ENCODE measurements at regions not wholly inside any gene's neighbourhood (a gene's known extent, or its start where the extent isn't known, plus 50 kb on each side); places are given as distances from the start of the nearest gene placed in this dataset.

DNA sequence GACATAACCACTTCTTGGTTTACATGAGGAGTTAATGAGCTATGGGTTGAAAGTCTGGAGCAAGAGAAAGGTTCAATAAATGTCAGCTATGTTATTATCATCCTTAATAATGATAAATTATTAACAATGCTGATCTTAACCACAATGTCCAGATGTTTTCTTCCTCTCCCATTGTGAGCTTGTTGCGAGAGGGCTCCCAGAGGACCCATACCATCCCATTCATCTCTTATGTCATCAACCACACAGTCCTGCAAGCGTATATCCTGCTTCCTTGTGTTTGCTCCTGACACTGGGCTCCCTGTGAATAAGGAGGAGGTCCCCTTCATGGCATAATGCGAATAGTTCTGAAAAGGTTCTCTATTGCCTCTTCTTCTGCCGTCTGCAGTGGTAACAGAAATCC is 266.8 kb downstream of the TLE3 start:
- intact Hi-C loops (cut with DNase I), result no loop called here
- ATAC-seq, result no peak
- Histone ChIP-seq H3K4me3 (no peak overlapping the region), H3K36me3 (no peaks in the 10 kb centered on the region), H3K9me3 (no peaks in the 10 kb centered on the region), H3K27ac (no peak overlapping the region), H3K4me1 (no peaks in the 10 kb centered on the region), H3K27me3 (peaks cover 0 to 39% (median 13%) of the 10 kb centered on the region in 7 donors)
- TF ChIP-seq, protein P1, sequence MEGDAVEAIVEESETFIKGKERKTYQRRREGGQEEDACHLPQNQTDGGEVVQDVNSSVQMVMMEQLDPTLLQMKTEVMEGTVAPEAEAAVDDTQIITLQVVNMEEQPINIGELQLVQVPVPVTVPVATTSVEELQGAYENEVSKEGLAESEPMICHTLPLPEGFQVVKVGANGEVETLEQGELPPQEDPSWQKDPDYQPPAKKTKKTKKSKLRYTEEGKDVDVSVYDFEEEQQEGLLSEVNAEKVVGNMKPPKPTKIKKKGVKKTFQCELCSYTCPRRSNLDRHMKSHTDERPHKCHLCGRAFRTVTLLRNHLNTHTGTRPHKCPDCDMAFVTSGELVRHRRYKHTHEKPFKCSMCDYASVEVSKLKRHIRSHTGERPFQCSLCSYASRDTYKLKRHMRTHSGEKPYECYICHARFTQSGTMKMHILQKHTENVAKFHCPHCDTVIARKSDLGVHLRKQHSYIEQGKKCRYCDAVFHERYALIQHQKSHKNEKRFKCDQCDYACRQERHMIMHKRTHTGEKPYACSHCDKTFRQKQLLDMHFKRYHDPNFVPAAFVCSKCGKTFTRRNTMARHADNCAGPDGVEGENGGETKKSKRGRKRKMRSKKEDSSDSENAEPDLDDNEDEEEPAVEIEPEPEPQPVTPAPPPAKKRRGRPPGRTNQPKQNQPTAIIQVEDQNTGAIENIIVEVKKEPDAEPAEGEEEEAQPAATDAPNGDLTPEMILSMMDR (IDR thresholded peaks at IDR 0.05), result no peak
- no peak for DNase-seq
- 84 to 87% methylated on average over 4 of the region's 4 CpGs for WGBS, 2 donors

DNA sequence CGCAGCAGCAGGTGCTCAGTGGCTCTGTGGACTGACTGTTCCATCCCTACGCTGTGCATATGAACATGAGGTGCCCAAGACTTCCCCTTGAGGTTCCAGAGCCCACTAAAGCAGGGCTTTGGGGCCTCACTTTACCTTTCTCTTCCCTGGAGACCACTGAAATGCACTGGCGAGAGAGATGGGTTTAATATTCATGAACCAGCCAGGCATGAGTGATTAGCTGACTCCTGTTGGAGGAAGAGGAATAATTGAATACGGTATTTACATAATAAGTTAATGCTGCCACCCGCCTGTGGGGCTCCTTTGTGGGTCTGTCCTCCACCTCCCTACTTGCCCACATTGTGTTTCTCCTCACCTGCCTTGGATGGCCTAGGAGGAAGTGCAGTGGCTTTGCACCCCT is 263.4 kb downstream of the TLE3 start:
- TF ChIP-seq, protein P1 (IDR thresholded peaks at IDR 0.05), result no peak
- Histone ChIP-seq H3K4me3 (no peak overlapping the region), H3K27me3 (peaks cover 0 to 22% (median 0%) of the 10 kb centered on the region in 7 donors), H3K4me1 (no peaks in the 10 kb centered on the region), H3K27ac (no peak overlapping the region), H3K36me3 (no peaks in the 10 kb centered on the region), H3K9me3 (no peaks in the 10 kb centered on the region)
- intact Hi-C loops (cut with DNase I), result no loop called here
- ATAC-seq (no peak), DNase-seq (no peak)
- WGBS, 2 donors, result 89 to 91% methylated on average over 5 of the region's 5 CpGs

DNA sequence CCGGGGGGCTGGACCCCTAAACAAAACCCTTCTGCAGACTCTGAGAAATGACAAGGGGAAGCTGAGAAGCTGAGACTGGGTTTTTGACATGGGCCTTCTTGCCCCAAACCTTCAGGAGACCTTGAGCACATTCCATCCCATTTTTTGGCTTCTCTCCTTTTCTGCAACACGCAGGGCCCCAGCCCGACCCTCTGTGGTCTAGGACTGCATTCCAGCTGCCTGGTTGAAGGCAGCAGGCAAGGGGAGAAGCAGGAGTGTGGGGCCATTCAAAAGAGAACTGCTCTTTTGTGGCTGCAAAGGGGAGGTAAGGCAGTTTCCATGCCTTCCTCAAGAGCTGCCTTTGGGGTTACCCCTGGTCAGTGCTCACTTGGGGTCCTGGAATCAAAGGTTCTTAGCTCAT is 263.0 kb downstream of the TLE3 start:
- Histone ChIP-seq H3K4me1 (no peaks in the 10 kb centered on the region), H3K27me3 (peaks cover 0 to 22% (median 0%) of the 10 kb centered on the region in 7 donors), H3K4me3 (no peak overlapping the region), H3K9me3 (no peaks in the 10 kb centered on the region), H3K27ac (no peak overlapping the region), H3K36me3 (no peaks in the 10 kb centered on the region)
- TF ChIP-seq, protein P1 (IDR thresholded peaks at IDR 0.05), result no peak
- ATAC-seq, result no peak
- intact Hi-C loops (cut with DNase I), result no loop called here
- 43 to 46% methylated on average over 3 of the region's 3 CpGs for WGBS, 2 donors
- DNase-seq, result no peak

DNA sequence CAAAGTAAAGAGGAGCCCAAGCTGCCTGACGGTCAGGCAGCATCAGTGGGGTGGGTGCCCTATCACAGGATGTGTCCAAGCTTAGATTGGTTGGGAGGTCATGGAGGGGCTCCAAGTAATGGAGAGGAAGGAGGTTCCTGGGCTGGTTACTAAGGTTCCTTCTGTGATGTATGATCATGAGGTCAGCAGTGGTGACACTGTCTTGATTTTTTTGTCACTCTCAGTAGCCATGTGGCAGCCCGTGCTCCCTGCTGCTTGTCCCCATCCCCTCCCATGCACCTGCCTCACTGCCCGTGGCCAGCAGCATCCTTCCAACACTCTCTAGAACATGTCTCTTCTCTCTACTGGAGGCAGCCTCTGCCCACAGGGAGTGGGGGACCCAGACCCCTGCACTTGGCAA is 261.7 kb downstream of the TLE3 start:
- intact Hi-C loops (cut with DNase I), result no loop called here
- Histone ChIP-seq H3K27me3 (peaks cover 0 to 20% (median 0%) of the 10 kb centered on the region in 7 donors), H3K9me3 (no peaks in the 10 kb centered on the region), H3K4me1 (no peaks in the 10 kb centered on the region), H3K36me3 (no peaks in the 10 kb centered on the region), H3K27ac (no peak overlapping the region), H3K4me3 (no peak overlapping the region)
- ATAC-seq (no peak), DNase-seq (no peak)
- WGBS, 2 donors, result 75 to 84% methylated on average over 3 of the region's 3 CpGs
- TF ChIP-seq, protein P1 (IDR thresholded peaks at IDR 0.05), result no peak

Measured in heart right ventricle (tissue), 16 donors.